Astrocyte (in vitro differentiated cells and primary cell): ENCODE measurements at regions not wholly inside any gene's neighbourhood (a gene's known extent, or its start where the extent isn't known, plus 50 kb on each side); places are given as distances from the start of the nearest gene placed in this dataset.
A peak's percentile ranks its signal among the peaks of the same experiment; 100 is the strongest.

Experiments
- DNase-seq: peaks from one replicate; pipeline ENCODE4 v3.0.0-alpha.2; 2010; ENCODE audit warnings: low read depth
- FAIRE-seq: peaks from 2 replicates; lab custom pipeline; 2011; peaks lifted over from hg19 to GRCh38; lab: Jason Lieb, UNC
- H2AFZ ChIP-seq: 2 replicates; pipeline ENCODE4 v1.6.0; 2012; ENCODE audit warnings: low read depth, low read length, inconsistent platforms
- H3K27ac ChIP-seq: 2 replicates; pipeline ENCODE4 v1.5.1; 2011; ENCODE audit warnings: low read depth, low read length, inconsistent platforms
- H3K27me3 ChIP-seq: 2 replicates; pipeline ENCODE4 v1.6.0; 2011; ENCODE audit warnings: low read length, inconsistent platforms; ENCODE audit not compliant: insufficient read depth
- H3K36me3 ChIP-seq: 2 replicates; pipeline ENCODE4 v1.5.1; 2011; ENCODE audit warnings: low read length, inconsistent platforms; ENCODE audit not compliant: insufficient read depth
- H3K4me1 ChIP-seq: 2 replicates; pipeline ENCODE4 v1.5.1; 2011; ENCODE audit warnings: low read length, inconsistent platforms; ENCODE audit not compliant: insufficient read depth
- H3K4me2 ChIP-seq: 2 replicates; pipeline ENCODE4 v1.6.0; 2012; ENCODE audit warnings: low read length, inconsistent platforms
- H3K4me3 ChIP-seq: 2 replicates; pipeline ENCODE4 v1.5.1; 2011; ENCODE audit warnings: low read depth, mild to moderate bottlenecking, low read length, inconsistent platforms; ENCODE audit not compliant: insufficient read depth
- H3K79me2 ChIP-seq: 2 replicates; pipeline ENCODE4 v1.6.0; 2012; ENCODE audit warnings: mild to moderate bottlenecking, low read length, inconsistent platforms; ENCODE audit not compliant: insufficient read depth
- H3K9ac ChIP-seq: 2 replicates; pipeline ENCODE4 v1.6.0; 2012; ENCODE audit warnings: mild to moderate bottlenecking, low read length, inconsistent platforms
- H3K9me3 ChIP-seq: 2 replicates; pipeline ENCODE4 v1.5.1; 2012; ENCODE audit warnings: low read depth, mild to moderate bottlenecking, low read length, inconsistent platforms; ENCODE audit not compliant: insufficient read depth
- H4K20me1 ChIP-seq: 2 replicates; pipeline ENCODE4 v1.6.0; 2012; ENCODE audit warnings: low read length, inconsistent platforms; ENCODE audit not compliant: insufficient read depth
- H3K27ac Mint-ChIP-seq: one replicate; pipeline ENCODE4 v1.8.0; 2021; ENCODE audit warnings: mild to moderate bottlenecking, mixed read lengths; ENCODE audit not compliant: unreplicated experiment
- H3K27me3 Mint-ChIP-seq: one replicate; pipeline ENCODE4 v1.8.0; 2021; ENCODE audit warnings: low read depth, mixed read lengths; ENCODE audit not compliant: unreplicated experiment
- H3K36me3 Mint-ChIP-seq: one replicate; pipeline ENCODE4 v1.8.0; 2021; ENCODE audit warnings: low read depth, mixed read lengths; ENCODE audit not compliant: unreplicated experiment
- H3K4me1 Mint-ChIP-seq: one replicate; pipeline ENCODE4 v1.8.0; 2021; ENCODE audit warnings: low read depth, mixed read lengths; ENCODE audit not compliant: unreplicated experiment
- H3K4me3 Mint-ChIP-seq: one replicate; pipeline ENCODE4 v1.8.0; 2021; ENCODE audit warnings: mild to moderate bottlenecking, moderate library complexity, mixed read lengths; ENCODE audit not compliant: unreplicated experiment
- H3K9me3 Mint-ChIP-seq: one replicate; pipeline ENCODE4 v1.8.0; 2021; ENCODE audit warnings: mild to moderate bottlenecking, mixed read lengths; ENCODE audit not compliant: unreplicated experiment
- CTCF ChIP-seq: IDR thresholded peaks from 2 replicates; pipeline ENCODE4 v1.5.1; 2011; ENCODE audit warnings: low read depth, mild to moderate bottlenecking, inconsistent platforms, low read length, moderate library complexity; ENCODE audit not compliant: insufficient read depth
- EZH2 ChIP-seq: IDR thresholded peaks from 2 replicates; pipeline ENCODE4 v1.6.1; 2012; ENCODE audit warnings: mild to moderate bottlenecking, low read length, inconsistent platforms; ENCODE audit not compliant: insufficient read depth

- H3K4me1 Mint-ChIP-seq, result peaks cover 28% of the 10 kb centered on the region
- Histone ChIP-seq H3K36me3 (no peaks in the 10 kb centered on the region), H3K27me3 (no peaks in the 10 kb centered on the region), H3K9me3 (no peaks in the 10 kb centered on the region), H3K4me2 (no peak overlapping the region), H3K4me1 (peaks cover 5% of the 10 kb centered on the region), H3K9ac (no peak overlapping the region), H3K27ac (no peak overlapping the region), H3K79me2 (no peaks in the 10 kb centered on the region), H2AFZ (no peak overlapping the region), H3K4me3 (no peak overlapping the region), H4K20me1 (no peaks in the 10 kb centered on the region)
- no peaks in the 10 kb centered on the region for H3K27me3 Mint-ChIP-seq
- peaks cover 4% of the 10 kb centered on the region for H3K9me3 Mint-ChIP-seq
- TF ChIP-seq EZH2 (no peak), CTCF (no peak)
- FAIRE-seq, result no peak
- no peak for DNase-seq
- H3K4me3 Mint-ChIP-seq, result no peak overlapping the region
- H3K27ac Mint-ChIP-seq, result no peak overlapping the region
- H3K36me3 Mint-ChIP-seq, result peaks cover 2% of the 10 kb centered on the region
These were observed 65.1 kb upstream of the DNAH5 start for GRCh38 chr5:14009575-14009974.

GRCh38 chr5:14008819-14009311 is 64.4 kb upstream of the DNAH5 start:
- Mint-ChIP-seq H3K4me1 (peaks cover 23% of the 10 kb centered on the region), H3K27ac (no peak overlapping the region), H3K27me3 (no peaks in the 10 kb centered on the region), H3K4me3 (no peak overlapping the region), H3K9me3 (peaks cover 5% of the 10 kb centered on the region), H3K36me3 (peaks cover 2% of the 10 kb centered on the region)
- no peak overlapping the region for H3K4me2 ChIP-seq
- H3K27ac ChIP-seq, result no peak overlapping the region
- no peaks in the 10 kb centered on the region for H3K36me3 ChIP-seq
- no peak for TF ChIP-seq EZH2
- no peak for TF ChIP-seq CTCF
- H3K4me1 ChIP-seq, result peaks cover 5% of the 10 kb centered on the region
- no peak overlapping the region for H2AFZ ChIP-seq
- FAIRE-seq (no peak), DNase-seq (no peak)
- H3K9ac ChIP-seq, result no peak overlapping the region
- H3K79me2 ChIP-seq, result no peaks in the 10 kb centered on the region
- H3K9me3 ChIP-seq, result no peaks in the 10 kb centered on the region
- H3K4me3 ChIP-seq, result no peak overlapping the region
- no peaks in the 10 kb centered on the region for H3K27me3 ChIP-seq
- no peaks in the 10 kb centered on the region for H4K20me1 ChIP-seq

GRCh38 chr5:14006823-14007520 is 62.5 kb upstream of the DNAH5 start:
- H3K4me3 ChIP-seq, result no peak overlapping the region
- H4K20me1 ChIP-seq, result no peaks in the 10 kb centered on the region
- H3K27ac Mint-ChIP-seq, result peak overlapping the region; percentile 43
- no peak for DNase-seq
- H3K36me3 Mint-ChIP-seq, result peaks cover 2% of the 10 kb centered on the region
- H3K4me3 Mint-ChIP-seq, result no peak overlapping the region
- H3K36me3 ChIP-seq, result no peaks in the 10 kb centered on the region
- no peak overlapping the region for H2AFZ ChIP-seq
- peaks cover 5% of the 10 kb centered on the region for H3K4me1 ChIP-seq
- TF ChIP-seq EZH2 (no peak), CTCF (no peak)
- peaks cover 16% of the 10 kb centered on the region for H3K4me1 Mint-ChIP-seq
- no peak overlapping the region for H3K4me2 ChIP-seq
- peaks cover 6% of the 10 kb centered on the region for H3K9me3 Mint-ChIP-seq
- no peaks in the 10 kb centered on the region for H3K79me2 ChIP-seq
- H3K9ac ChIP-seq, result no peak overlapping the region
- no peak overlapping the region for H3K27ac ChIP-seq
- no peak for FAIRE-seq
- H3K9me3 ChIP-seq, result no peaks in the 10 kb centered on the region
- H3K27me3 Mint-ChIP-seq, result no peaks in the 10 kb centered on the region
- no peaks in the 10 kb centered on the region for H3K27me3 ChIP-seq
